ENCODE measurements at regions not wholly inside any gene's neighbourhood (a gene's known extent, or its start where the extent isn't known, plus 50 kb on each side); places are given as distances from the start of the nearest gene placed in this dataset.
A peak's percentile ranks its signal among the peaks of the same experiment; 100 is the strongest.
"Not testable (repeated sequence)": the region's sequence is repeated elsewhere in the genome, so short reads cannot be mapped to it uniquely, and the experiment has no call there.

GRCh38 chr18:34280000-34280399 lies 55.3 kb upstream of the NOL4 start:
- no peak for DNase-seq (ENCODE audit: low spot score)

GRCh38 chr18:34280653-34281052 lies 55.9 kb upstream of the NOL4 start:
- no peak for DNase-seq (ENCODE audit: low spot score)

DNA sequence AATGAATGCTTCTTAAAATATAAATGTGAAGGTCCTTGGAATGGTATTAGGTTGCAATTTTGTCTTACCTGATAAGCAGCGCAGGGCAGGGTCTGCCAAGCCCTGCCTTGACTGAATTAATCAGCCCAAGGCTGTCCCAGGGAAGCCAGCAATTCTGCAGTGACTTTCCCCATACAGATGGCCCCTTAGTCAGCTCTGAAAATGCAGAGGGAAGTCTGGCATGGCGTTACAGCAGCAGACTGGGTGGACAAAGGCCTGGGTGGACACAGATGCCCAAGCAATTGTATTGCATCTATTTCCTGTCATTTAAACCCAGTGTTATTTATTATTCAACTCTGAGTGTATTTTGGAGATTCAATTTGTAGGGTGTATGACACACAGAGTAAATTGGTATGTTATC lies 56.6 kb upstream of the NOL4 start:
- DNase-seq (ENCODE audit: low spot score), result no peak

DNA sequence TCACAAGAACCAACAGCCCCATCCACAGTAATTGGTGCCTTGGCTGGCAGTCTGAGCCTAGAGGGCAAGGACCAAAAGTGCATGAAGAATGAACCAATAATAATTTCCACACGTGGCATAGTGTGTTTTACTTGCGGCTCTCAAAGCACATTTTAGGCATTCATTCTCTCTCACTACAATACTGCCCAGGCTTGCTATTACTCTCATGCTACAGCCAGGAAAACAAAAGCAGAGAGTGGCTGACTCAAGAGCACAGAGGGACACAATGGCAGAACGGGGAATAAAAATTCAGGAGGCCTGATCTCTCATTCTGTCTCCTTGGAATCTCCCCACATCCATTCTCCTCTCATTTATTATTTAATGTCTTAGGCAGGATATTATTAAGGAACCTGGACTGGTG lies 57.0 kb upstream of the NOL4 start:
- DNase-seq (ENCODE audit: low spot score), result no peak

GRCh38 chr18:34283506-34283905 lies 58.8 kb upstream of the NOL4 start:
- no peak for DNase-seq (ENCODE audit: low spot score)

DNA sequence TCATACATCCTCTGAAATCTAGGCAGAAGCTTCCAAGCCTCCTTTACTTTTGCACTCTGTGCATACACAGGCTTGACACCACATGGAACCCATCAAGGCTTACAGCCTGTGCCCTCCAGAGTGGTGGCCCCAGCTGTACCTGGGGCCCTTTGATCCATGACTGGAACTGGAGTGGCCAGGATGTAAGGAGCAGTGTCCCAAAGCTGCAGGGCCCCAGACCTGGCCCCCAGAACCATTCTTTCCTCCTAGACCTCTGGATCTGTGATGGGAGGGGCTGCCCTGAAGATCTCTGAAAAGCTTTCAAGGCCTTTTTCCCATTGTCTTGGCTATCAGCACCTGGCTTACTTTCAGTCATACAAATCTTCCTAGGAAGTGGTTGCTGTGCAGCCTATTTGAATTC lies 63.1 kb upstream of the NOL4 start:
- DNase-seq (ENCODE audit: low spot score), result no peak

DNA sequence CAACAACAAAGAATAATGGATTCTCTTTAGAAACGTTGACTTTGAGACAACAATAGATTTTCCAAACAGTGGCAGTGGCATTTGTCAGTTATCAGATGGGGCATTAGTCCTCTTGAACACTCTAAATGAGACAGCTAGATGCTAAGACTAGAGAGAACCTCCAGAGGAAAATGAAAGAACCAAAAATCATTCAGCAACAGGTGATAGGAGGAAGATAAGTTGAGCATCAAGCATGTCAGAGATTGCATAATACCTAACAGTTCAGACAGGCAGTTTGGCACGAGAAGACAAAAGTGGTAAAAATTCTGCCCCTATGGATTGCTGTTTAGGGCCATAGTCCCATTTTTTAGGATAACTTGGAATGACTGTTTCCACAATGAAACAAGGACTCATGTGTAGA lies 67.9 kb upstream of the NOL4 start:
- DNase-seq (ENCODE audit: low spot score), result no peak

DNA sequence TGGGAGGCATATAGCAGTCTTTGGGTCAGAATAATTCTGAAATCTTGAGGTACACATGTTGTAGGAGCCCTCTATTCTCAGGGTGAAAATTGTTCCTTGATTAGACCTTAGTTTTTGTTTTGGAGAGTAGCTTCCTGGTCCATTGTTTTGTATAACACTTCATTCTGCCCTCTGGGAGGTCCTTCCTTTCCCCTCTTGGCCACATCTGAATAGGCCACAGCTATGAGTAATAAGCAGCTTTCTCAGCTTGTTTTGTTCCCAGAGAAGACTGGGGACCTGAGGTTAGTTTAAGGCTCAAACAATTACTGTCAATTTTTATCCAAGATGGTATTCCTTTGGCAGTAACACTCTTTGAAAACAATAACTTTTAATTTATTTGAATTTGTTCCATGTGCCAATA lies 72.6 kb upstream of the NOL4 start:
- DNase-seq (ENCODE audit: low spot score), result no peak

GRCh38 chr18:34299828-34300227 lies 75.1 kb upstream of the NOL4 start:
- DNase-seq (ENCODE audit: low spot score), result no peak

DNA sequence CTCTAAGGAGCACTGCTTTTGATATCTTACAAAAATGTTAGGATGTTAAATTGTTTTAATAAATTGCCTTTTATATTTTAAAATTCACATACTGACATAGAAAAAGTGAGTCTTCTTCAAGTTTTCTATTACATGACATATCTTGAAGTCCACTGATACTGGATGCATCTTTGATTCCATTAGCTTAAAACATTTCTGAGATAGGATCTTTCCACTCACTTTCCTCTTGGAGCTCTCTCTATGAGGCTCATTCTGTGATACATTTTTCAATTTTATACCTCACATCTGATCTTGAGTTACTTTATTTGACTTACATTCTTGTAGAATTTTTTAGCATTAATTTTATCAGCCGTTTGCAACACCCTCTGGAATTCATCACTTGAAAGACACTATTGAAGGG lies 86.8 kb upstream of the NOL4 start:
- DNase-seq (ENCODE audit: low spot score), result no peak

- no peak for DNase-seq (ENCODE audit: low spot score)
Observed at GRCh38 chr18:34314847-34315246, 90.1 kb upstream of the NOL4 start.

GRCh38 chr18:34315591-34316352 lies 91.1 kb upstream of the NOL4 start:
- DNase-seq (ENCODE audit: low spot score), result no peak

DNA sequence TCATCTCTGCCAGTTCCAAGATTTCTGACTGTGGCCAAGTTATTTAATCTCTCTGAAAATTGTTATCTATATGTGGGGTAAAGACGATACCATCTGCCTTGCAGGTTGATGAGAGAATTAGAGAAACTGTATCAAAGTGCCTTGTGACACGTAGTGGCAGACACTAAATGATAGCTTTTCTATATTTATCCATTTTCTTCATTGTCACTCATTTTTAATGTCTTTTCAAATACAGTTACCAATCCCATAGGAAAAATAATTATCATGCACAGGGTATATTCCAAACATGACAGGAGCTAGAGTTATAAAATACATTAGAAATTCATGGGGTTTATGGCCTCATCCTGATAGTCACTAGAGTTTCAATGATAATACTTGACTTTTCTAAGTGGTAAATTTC lies 95.6 kb upstream of the NOL4 start:
- no peak for DNase-seq (ENCODE audit: low spot score)

DNA sequence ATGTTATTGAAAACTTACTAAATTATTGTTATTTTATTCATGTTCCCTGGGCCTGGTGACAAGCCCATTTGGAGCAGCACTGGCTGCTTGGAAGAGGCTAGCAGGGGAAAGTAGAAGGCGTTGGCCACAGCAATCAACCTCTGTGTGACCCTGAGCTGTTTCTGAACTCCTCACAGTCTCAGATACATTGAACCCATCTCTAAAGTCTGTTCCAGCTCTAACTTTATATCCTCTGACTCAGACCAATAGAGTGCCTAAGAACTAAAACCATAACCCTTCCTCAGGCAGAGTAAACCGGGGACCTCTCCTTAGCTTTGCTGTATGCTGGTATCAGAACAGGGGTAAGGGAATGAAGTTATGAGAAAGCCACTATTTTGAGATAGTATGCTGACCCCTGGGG lies 96.4 kb upstream of the NOL4 start:
- no peak for DNase-seq (ENCODE audit: low spot score)

DNA sequence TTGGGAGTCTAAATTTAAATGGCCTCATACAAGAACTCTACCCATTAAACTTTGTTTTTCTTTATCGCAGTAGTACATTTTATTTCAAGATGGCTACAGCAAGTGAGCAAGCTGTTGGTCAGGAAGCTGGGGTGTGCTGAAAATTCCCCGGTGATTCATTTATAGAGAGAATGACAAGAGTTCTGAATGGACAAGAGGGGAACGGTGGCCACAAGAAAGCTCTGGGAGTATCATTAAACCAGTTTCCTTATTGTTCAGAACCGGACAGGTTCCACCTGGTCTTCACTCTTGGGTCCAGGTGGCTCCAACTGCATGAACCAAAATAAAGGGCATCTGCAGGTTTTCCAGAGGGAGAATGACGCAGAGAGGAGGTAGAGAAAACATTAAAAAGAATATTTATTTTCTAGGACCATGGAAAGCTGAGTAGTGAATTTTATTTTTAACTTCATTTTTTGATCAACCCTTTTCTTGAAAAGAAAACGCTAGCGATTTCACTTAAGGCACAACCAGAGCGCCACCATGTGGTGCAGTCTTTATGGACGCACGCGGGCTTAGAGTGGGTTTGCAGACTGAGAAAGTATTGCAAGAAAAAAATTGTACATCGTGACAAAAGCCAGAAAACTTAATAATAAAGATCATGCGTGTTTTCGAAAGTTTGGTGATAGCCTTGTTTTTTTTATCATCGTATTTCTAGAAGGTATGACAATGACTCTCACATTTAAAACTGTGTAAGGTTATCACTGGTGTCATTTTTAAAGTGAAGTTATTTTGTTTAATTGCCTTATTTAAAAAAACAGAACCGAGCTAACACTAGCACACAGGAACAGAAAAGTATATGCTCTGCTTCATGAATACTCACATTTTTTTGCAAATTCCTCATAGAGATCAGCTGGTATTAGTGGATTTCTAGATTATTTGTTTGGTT lies 97.9 kb upstream of the NOL4 start:
- peak; percentile 59 for DNase-seq (ENCODE audit: low spot score)

DNA sequence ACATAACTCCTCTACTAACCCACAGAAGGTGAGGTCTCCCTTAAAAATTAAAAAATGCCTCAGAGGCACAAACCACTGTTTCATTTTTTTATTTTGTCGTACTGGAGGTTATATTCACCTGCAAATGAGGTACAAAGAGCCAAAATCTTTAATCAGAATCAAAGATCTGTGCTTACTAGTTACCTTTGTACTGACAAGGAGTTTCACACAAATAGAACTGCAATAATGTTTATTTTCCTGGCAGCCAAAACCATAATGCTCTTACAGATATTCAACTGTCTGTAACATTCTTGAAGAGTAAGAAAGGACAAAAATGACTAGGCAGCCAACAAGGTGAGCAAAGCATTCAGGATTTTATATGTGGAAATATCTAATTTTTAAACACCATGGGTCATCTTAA lies 105.1 kb upstream of the NOL4 start:
- DNase-seq (ENCODE audit: low spot score), result no peak

- no peak for DNase-seq (ENCODE audit: low spot score)
Observed at GRCh38 chr18:34330308-34330707, 105.6 kb upstream of the NOL4 start.

DNA sequence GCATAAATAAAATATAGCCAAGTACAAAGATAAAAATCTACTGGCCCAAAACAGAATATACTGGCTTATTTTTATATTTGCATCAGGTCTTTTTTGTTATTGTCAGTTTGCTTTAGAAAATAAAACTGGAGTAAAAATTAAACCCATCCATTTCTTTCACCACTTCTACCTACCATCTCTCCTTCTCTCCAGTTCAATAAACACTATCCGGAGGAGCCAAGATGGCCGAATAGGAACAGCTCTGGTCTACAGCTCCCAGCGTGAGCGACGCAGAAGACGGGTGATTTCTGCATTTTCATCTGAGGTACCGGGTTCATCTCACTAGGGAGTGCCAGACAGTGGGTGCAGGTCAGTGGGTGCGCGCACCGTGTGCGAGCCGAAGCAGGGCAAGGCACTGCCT lies 106.2 kb upstream of the NOL4 start:
- not testable (repeated sequence) for DNase-seq (ENCODE audit: low spot score)

DNA sequence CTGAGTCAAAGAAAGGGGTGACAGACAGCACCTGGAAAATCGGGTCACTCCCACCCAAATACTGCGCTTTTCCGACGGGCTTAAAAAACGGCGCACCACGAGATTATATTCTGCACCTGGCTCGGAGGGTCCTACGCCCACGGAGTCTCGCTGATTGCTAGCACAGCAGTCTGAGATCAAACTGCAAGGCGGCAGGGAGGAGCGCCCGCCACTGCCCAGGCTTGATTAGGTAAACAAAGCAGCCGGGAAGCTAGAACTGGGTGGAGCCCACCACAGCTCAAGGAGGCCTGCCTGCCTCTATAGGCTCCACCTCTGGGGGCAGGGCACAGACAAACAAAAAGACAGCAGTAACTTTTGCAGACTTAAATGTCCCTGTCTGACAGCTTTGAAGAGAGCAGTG lies 106.6 kb upstream of the NOL4 start:
- DNase-seq (ENCODE audit: low spot score), result not testable (repeated sequence)

DNA sequence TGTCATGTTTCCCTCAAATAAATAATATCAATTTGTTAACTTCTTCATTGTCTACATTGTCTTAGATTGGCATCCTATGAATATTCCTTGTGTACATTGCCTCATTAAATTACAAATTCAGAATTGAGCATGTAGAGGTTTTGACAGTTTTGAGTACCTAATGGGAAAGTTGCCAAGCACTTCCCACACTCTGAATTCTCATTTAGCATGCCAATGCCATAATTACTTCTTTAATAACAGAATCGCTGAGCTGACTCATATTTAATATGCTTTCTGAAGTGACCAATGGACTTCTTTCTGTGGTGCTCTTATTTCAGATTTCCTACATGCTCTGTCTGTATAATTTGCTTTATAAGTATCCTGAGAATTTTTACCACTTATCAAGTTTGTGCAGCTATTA lies 114.4 kb upstream of the NOL4 start:
- no peak for DNase-seq (ENCODE audit: low spot score)

DNA sequence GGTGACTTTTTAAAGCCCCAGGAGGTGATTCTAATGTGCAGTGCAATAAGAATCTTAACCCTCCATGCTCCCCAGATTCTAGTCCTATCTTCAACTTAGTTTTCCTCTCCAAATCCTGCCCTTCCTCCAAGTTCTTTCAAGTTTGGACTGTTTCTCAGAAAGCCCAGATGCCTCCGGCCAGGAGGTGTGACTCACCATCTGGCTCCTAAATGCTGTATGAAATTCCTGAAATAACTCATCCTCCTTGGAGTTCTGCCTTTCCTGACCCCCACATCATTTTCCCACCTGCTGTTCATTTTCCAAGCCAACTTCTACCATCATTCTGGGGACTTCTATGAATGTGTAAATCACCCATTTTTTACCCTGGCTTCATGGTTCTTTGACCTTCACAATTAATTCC lies 118.2 kb upstream of the NOL4 start:
- no peak for DNase-seq (ENCODE audit: low spot score)

DNA sequence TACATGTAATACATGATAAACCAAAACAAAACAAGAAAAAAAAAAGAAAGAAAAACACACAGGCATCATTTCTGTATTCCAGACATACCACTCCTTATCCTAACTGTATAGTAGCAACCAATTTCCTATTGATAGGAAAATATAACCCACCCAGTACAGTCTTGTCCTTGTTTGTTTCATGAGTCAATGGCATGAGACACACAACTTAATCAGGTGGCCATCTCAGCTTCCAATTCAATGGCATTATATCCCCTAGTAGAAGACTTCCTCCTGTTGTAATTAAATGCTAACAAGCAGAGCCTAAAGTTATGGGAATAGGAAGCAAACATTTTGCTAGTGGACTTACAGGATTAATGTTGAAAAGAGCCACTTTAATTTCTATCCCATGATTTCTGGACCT lies 121.0 kb upstream of the NOL4 start:
- DNase-seq (ENCODE audit: low spot score), result no peak

DNA sequence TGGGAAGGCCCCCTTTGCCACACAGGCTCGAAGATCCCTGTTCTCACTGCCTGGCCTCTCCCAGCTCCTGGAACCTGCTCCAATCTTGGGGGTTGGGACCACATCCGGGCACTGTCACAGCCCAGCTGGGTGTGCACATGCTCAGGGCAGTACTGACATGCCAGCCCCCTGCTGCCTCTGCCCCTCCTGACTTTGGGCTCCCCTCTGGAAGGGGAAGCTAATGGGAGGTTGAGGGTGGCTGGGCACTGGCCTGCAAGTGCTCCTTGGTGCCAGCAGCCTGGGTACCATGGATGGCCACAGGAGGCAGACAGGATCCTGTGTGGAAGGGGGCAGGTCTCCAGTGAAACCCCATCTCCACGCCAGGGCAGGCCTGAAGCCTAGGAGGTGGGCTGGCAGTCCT lies 126.1 kb upstream of the NOL4 start:
- no peak for DNase-seq (ENCODE audit: low spot score)

Data from globus pallidus (tissue), 1 donor.